Fibroblast of mammary gland (primary cell): ENCODE measurements at regions not wholly inside any gene's neighbourhood (a gene's known extent, or its start where the extent isn't known, plus 50 kb on each side); places are given as distances from the start of the nearest gene placed in this dataset.

Experiments
- DNase-seq: peaks from one replicate; pipeline ENCODE4 v3.0.0-alpha.2; 2010; ENCODE audit warnings: low read depth
- H3K4me3 ChIP-seq: 2 replicates; pipeline ENCODE4 v1.5.1; 2011; ENCODE audit warnings: low read depth, mild to moderate bottlenecking, low read length, moderate library complexity; ENCODE audit not compliant: control insufficient read depth
- TF ChIP-seq, protein P1 (sequence below): conservative IDR thresholded peaks from 2 replicates; pipeline ENCODE4 v1.5.1; 2011; ENCODE audit warnings: low read depth, low read length, inconsistent platforms; ENCODE audit not compliant: control insufficient read depth, insufficient read depth

DNA sequence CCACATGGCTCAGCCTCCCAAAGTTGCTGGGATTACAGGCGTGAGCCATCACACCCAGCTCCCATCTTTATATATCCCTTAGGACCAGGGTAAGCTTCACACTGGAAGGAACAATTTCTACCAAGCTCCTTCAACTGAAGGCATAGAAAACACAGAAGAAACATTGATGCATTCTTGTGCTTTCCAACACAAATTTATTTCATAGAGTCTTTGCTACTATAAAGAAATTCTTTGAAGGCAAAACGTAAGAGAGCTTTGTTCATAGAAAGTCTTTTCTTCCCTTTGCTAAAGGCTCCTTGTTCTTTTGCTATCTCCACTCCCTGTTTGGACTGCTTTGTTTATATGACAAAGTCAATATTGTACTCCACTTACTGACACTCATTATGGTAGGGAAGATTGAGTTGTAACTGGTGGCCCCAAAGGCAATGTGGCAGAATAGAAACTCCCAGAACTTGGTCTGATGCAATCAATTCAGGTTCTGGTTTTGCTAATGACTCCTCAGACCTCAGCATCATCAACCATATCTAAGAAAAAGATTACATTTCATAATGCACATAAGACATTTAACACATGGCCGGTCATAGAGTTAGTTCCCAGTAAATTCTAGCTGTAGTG is 97.4 kb upstream of the CLINT1 start:
- no peak for DNase-seq
- no peak overlapping the region for H3K4me3 ChIP-seq
- TF ChIP-seq, protein P1, sequence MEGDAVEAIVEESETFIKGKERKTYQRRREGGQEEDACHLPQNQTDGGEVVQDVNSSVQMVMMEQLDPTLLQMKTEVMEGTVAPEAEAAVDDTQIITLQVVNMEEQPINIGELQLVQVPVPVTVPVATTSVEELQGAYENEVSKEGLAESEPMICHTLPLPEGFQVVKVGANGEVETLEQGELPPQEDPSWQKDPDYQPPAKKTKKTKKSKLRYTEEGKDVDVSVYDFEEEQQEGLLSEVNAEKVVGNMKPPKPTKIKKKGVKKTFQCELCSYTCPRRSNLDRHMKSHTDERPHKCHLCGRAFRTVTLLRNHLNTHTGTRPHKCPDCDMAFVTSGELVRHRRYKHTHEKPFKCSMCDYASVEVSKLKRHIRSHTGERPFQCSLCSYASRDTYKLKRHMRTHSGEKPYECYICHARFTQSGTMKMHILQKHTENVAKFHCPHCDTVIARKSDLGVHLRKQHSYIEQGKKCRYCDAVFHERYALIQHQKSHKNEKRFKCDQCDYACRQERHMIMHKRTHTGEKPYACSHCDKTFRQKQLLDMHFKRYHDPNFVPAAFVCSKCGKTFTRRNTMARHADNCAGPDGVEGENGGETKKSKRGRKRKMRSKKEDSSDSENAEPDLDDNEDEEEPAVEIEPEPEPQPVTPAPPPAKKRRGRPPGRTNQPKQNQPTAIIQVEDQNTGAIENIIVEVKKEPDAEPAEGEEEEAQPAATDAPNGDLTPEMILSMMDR: no peak

DNA sequence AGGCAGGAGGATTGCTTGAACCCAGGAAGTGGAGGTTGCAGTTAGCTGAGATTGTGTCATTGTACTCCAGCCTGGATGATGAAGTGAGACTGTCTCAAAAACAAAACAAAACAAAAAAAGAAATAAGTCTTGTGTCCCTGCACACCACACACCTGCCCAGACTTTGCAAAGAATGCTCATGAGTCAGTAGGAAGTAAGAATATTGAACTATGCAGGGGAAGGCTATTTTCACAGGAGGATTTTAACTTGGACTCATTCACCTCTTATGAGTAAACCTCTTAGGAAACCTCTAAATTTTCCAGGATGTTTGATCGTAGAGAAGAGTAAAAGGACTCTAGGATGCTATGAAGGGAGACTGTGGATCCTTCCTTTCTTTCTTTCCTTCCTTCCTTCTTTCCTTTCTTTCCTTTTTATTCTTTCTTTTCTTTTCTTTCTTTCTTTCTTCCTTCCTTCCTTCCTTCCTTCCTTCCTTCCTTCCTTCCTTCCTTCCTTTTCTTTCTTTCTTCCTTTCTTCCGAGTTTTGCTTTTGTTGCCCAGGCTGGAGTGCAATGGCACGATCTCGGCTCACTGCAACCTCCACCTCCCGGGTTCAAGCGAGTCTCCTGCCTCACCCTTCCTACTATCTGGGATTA is 96.7 kb upstream of the CLINT1 start:
- H3K4me3 ChIP-seq: no peak overlapping the region
- TF ChIP-seq, protein P1: no peak
- no peak for DNase-seq

DNA sequence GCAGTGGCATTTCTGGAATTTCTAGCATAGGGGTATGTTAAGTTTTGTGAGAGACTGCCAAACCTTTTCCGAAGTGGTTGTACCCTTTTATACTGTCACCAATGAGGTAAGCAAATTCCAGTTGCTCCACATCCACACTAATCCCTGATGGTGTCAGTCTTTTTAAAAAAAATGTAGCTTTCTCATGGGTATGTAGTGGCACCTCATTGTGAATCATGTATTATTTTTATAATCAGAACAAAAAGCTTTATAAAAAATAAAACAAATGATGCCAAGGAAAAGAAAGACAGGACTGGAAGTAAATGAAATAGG is 93.4 kb upstream of the CLINT1 start:
- TF ChIP-seq, protein P1: no peak
- H3K4me3 ChIP-seq: no peak overlapping the region
- DNase-seq: no peak

DNA sequence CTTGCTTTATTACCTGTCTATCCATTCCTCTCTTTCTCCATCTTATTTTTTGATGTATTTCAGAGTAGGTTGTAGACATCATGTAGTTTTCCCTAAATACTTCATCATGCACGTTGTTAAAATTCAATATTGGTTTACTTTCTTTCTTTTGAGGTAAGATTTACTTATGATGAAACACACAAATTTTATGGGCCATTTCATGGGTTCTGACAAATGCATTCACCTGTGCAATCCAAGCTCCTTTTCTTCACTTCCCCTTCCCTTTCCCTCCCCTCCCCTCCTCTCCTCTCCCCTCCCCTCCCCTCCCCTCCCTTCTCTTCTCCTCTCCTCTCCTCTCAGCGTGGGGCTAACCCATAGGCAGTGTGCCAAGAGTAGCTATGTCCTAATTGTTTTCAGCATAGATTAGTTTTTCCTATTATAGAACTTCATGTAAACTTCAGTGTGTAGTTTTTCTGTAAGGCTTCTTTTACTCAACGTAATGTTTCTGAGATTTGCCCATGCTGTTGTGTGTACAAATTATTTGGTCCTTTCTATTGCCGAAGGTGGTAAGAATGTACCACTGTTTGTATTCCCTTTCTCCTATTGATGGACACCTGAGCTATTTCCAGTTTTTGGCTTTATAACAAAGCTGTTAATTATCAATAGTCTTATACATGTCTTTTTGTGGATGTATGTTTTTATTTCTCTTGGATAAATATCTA is 92.9 kb upstream of the CLINT1 start:
- no peak overlapping the region for H3K4me3 ChIP-seq
- TF ChIP-seq, protein P1: no peak
- DNase-seq: no peak

DNA sequence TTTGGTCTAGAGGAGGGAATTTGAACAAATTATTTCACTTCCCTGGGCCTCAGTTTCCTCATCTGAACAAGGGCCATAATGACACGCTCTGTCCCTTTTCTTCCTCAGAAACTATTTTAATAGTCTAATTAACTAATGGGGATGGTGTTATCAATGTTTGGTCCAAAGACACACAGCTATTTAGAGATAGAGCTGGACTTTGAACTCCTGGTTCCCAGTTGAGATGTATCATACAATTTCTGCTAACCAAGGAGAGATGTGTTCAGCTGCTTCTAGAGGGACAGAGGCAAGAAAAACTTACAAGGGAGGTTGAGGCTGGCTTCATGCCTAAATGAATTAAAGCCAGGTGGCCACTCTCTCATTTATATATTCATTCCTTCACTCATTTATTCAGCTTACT is 90.6 kb upstream of the CLINT1 start:
- no peak for DNase-seq
- TF ChIP-seq, protein P1: no peak
- H3K4me3 ChIP-seq: no peak overlapping the region

DNA sequence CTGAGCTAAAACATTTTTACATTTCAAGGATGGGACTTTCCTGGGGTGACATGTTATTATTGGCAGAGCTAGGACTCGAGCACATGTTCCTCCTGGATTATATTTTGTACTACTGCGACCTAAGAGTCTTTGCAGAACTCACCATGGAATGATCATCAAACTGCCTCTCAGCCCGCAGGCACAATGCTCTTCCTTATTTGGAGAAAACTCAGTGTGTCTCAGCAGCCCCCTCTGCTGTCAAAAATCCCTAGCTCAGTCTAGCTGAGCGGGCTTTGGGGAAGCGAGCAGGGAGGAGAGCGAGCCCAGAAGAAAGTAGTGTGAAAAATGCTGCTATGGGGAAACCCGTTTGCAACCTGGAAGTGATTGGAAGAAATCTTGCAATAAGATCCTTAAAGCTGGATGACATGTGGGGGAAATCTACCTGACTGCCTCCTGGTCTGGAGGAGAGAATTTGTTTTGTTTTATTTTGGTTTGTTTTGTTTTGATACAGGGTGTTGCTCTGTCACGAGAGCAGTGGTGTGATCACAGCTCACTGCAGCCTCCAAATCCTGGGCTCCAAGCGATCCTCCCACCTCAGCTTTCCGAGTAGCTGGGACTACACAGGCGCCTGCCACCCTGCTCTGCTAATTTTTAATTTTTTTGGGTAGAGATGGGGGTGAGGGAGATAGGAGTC is 89.9 kb upstream of the CLINT1 start:
- DNase-seq: peak; percentile 90
- TF ChIP-seq, protein P1: peak; percentile 91
- no peak overlapping the region for H3K4me3 ChIP-seq
